ENCODE measurements at regions not wholly inside any gene's neighbourhood (a gene's known extent, or its start where the extent isn't known, plus 50 kb on each side); places are given as distances from the start of the nearest gene placed in this dataset.

GRCh38 chr21:29470397-29470796 is 171.7 kb downstream of the BACH1 start:
- Histone ChIP-seq H3K79me2 (ENCODE audit: low read length) (no peaks in the 10 kb centered on the region), H3K9ac (ENCODE audit: low read length) (no peak overlapping the region)

GRCh38 chr21:29473808-29474207 is 175.1 kb downstream of the BACH1 start:
- Histone ChIP-seq H3K4me1 (ENCODE audit: low read length) (peaks cover 10% of the 10 kb centered on the region), H4K20me1 (ENCODE audit: insufficient read depth, low read depth, low read length) (no peaks in the 10 kb centered on the region), H3K4me2 (ENCODE audit: low read depth, low read length, poor library complexity, severe bottlenecking) (no peak overlapping the region), H3K27me3 (ENCODE audit: low read length) (no peaks in the 10 kb centered on the region), H3K27ac (ENCODE audit: low read length) (no peak overlapping the region), H2AFZ (ENCODE audit: low read length) (no peak overlapping the region), H3K4me3 (ENCODE audit: low read length) (no peak overlapping the region), H3K36me3 (ENCODE audit: insufficient read depth, low read length) (no peaks in the 10 kb centered on the region), H3K9me3 (ENCODE audit: low read length) (no peaks in the 10 kb centered on the region), H3K9ac (ENCODE audit: low read length) (no peak overlapping the region), H3K79me2 (ENCODE audit: low read length) (no peaks in the 10 kb centered on the region), H3K9me2 (replicated peaks; ENCODE audit: insufficient read depth, low read length) (no peaks in the 10 kb centered on the region)
- DNase-seq, result no peak

More at GRCh38 chr21:29470397-29470796, 171.7 kb downstream of the BACH1 start:
- Histone ChIP-seq H3K9me3 (ENCODE audit: low read length) (no peaks in the 10 kb centered on the region), H3K27ac (ENCODE audit: low read length) (no peak overlapping the region), H3K4me3 (ENCODE audit: low read length) (no peak overlapping the region), H3K4me1 (ENCODE audit: low read length) (peaks cover 8% of the 10 kb centered on the region; the same call in 1 of the 2 replicates), H3K36me3 (ENCODE audit: insufficient read depth, low read length) (no peaks in the 10 kb centered on the region), H3K9me2 (replicated peaks; ENCODE audit: insufficient read depth, low read length) (no peaks in the 10 kb centered on the region), H2AFZ (ENCODE audit: low read length) (no peak overlapping the region), H3K27me3 (ENCODE audit: low read length) (no peaks in the 10 kb centered on the region), H4K20me1 (ENCODE audit: insufficient read depth, low read depth, low read length) (no peaks in the 10 kb centered on the region), H3K4me2 (ENCODE audit: low read depth, low read length, poor library complexity, severe bottlenecking) (no peak overlapping the region)
- DNase-seq, result no peak

DNA sequence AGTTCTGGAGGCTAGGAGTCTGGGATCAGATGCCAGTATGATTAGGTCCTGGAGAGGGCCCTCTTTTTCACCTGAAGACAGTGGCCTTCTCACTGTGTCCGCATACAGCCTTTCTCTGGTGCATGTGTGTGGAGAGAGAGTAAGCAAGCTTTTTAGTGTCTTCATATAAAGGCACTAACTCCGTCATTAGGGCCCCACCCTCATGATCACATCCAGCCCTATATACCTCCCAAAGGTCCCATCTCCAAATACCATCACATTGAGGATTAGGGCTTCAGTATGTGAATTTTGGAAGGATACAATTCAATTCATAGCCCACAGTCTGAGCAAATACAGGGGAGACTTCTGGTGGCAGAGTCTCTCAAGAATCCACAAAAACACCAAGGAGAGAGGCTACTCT is 176.6 kb downstream of the BACH1 start:
- no peaks in the 10 kb centered on the region for H3K9me2 ChIP-seq (replicated peaks; ENCODE audit: insufficient read depth, low read length)
- H3K27ac ChIP-seq (ENCODE audit: low read length), result no peak overlapping the region
- H3K9ac ChIP-seq (ENCODE audit: low read length), result no peak overlapping the region
- no peak for DNase-seq
- H2AFZ ChIP-seq (ENCODE audit: low read length), result no peak overlapping the region
- H4K20me1 ChIP-seq (ENCODE audit: insufficient read depth, low read depth, low read length), result no peaks in the 10 kb centered on the region
- H3K27me3 ChIP-seq (ENCODE audit: low read length), result no peaks in the 10 kb centered on the region
- H3K4me2 ChIP-seq (ENCODE audit: low read depth, low read length, poor library complexity, severe bottlenecking), result no peak overlapping the region
- H3K9me3 ChIP-seq (ENCODE audit: low read length), result no peaks in the 10 kb centered on the region
- peaks cover 9% of the 10 kb centered on the region for H3K4me1 ChIP-seq (ENCODE audit: low read length)
- no peaks in the 10 kb centered on the region for H3K79me2 ChIP-seq (ENCODE audit: low read length)
- H3K4me3 ChIP-seq (ENCODE audit: low read length), result no peak overlapping the region
- no peaks in the 10 kb centered on the region for H3K36me3 ChIP-seq (ENCODE audit: insufficient read depth, low read length)

DNA sequence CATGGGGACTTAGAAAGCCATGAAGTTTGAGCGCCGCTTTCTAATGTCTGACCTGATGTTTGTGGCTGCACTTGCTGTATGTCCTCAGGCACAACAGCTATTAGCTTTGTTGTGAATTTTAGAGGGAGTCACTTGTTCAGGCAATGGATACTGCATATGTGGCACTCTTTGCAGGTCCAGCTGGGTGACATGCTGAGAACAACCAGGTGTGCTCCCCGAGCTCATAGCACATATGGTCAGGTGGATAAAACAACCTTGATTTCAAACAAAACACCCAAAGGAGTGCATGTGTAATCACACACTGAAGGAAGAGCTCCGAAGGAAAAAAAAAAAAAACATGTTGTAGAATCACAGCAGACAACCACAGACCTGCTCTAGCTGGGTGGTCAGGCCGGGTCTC is 178.6 kb downstream of the BACH1 start:
- H3K9me3 ChIP-seq (ENCODE audit: low read length), result no peaks in the 10 kb centered on the region
- no peak overlapping the region for H3K4me2 ChIP-seq (ENCODE audit: low read depth, low read length, poor library complexity, severe bottlenecking)
- H3K9ac ChIP-seq (ENCODE audit: low read length), result no peak overlapping the region
- DNase-seq, result no peak
- H3K27me3 ChIP-seq (ENCODE audit: low read length), result no peaks in the 10 kb centered on the region
- no peak overlapping the region for H3K4me3 ChIP-seq (ENCODE audit: low read length)
- H3K36me3 ChIP-seq (ENCODE audit: insufficient read depth, low read length), result no peaks in the 10 kb centered on the region
- no peaks in the 10 kb centered on the region for H3K9me2 ChIP-seq (replicated peaks; ENCODE audit: insufficient read depth, low read length)
- peaks cover 5% of the 10 kb centered on the region for H3K4me1 ChIP-seq (ENCODE audit: low read length)
- no peak overlapping the region for H3K27ac ChIP-seq (ENCODE audit: low read length)
- no peaks in the 10 kb centered on the region for H4K20me1 ChIP-seq (ENCODE audit: insufficient read depth, low read depth, low read length)
- no peak overlapping the region for H2AFZ ChIP-seq (ENCODE audit: low read length)
- H3K79me2 ChIP-seq (ENCODE audit: low read length), result no peaks in the 10 kb centered on the region

DNA sequence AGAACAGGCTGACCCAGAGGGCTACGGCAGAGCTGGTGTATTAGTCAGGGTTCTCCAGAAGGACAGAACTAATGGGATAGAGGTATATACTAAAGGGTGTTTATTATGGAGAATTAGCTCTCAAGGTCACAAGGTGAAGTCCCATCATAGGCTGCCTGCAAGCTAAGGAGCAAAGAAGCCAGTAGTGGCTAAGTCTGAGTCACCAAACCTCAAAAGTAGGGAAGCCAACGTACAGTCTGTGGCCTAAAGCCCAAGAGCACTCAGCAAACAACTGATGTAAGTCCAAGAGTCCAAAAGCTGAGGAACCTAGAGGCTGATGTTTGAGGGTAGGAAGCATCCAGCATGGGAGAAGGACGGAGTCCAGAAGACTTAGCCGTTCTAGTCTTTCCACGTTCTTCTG is 179.2 kb downstream of the BACH1 start:
- H3K9me3 ChIP-seq (ENCODE audit: low read length), result no peaks in the 10 kb centered on the region

GRCh38 chr21:29481081-29481480 is 182.4 kb downstream of the BACH1 start:
- DNase-seq, result no peak
- Histone ChIP-seq H3K4me3 (ENCODE audit: low read length) (no peak overlapping the region), H3K4me1 (ENCODE audit: low read length) (peaks cover 5% of the 10 kb centered on the region), H3K79me2 (ENCODE audit: low read length) (no peaks in the 10 kb centered on the region), H3K4me2 (ENCODE audit: low read depth, low read length, poor library complexity, severe bottlenecking) (no peak overlapping the region), H3K36me3 (ENCODE audit: insufficient read depth, low read length) (no peaks in the 10 kb centered on the region), H2AFZ (ENCODE audit: low read length) (no peak overlapping the region), H3K9ac (ENCODE audit: low read length) (no peak overlapping the region), H3K27me3 (ENCODE audit: low read length) (no peaks in the 10 kb centered on the region), H3K27ac (ENCODE audit: low read length) (no peak overlapping the region), H4K20me1 (ENCODE audit: insufficient read depth, low read depth, low read length) (no peaks in the 10 kb centered on the region), H3K9me3 (ENCODE audit: low read length) (no peaks in the 10 kb centered on the region), H3K9me2 (replicated peaks; ENCODE audit: insufficient read depth, low read length) (no peaks in the 10 kb centered on the region)

More for the DNA sequence above, 179.2 kb downstream of the BACH1 start:
- H3K4me3 ChIP-seq (ENCODE audit: low read length), result no peak overlapping the region
- H3K4me1 ChIP-seq (ENCODE audit: low read length), result peaks cover 5% of the 10 kb centered on the region
- H3K9me2 ChIP-seq (replicated peaks; ENCODE audit: insufficient read depth, low read length), result no peaks in the 10 kb centered on the region
- no peaks in the 10 kb centered on the region for H3K27me3 ChIP-seq (ENCODE audit: low read length)
- H3K9ac ChIP-seq (ENCODE audit: low read length), result no peak overlapping the region
- DNase-seq, result no peak
- no peaks in the 10 kb centered on the region for H4K20me1 ChIP-seq (ENCODE audit: insufficient read depth, low read depth, low read length)
- H3K27ac ChIP-seq (ENCODE audit: low read length), result no peak overlapping the region
- no peaks in the 10 kb centered on the region for H3K79me2 ChIP-seq (ENCODE audit: low read length)
- no peak overlapping the region for H3K4me2 ChIP-seq (ENCODE audit: low read depth, low read length, poor library complexity, severe bottlenecking)
- H3K36me3 ChIP-seq (ENCODE audit: insufficient read depth, low read length), result no peaks in the 10 kb centered on the region
- no peak overlapping the region for H2AFZ ChIP-seq (ENCODE audit: low read length)

DNA sequence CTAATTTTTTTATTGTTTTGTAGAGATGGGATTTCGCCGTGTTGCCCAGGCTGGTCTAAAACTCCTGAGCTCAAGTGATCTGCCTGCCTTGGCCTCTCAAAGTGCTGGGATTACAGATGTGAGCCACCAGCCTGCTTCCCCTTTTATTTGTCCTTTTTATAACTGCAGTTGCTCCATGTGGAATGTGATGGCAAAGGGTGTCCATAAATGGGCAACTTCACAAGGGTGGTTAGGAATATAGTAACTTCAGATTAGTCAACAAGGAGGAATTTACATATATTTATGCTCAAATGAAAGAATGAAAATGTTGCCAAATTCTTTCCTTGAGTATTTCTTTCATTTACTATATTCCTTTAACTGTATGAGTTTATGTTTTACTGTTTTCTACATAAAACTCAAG is 182.9 kb downstream of the BACH1 start:
- Histone ChIP-seq H3K9me3 (ENCODE audit: low read length) (no peaks in the 10 kb centered on the region), H3K4me2 (ENCODE audit: low read depth, low read length, poor library complexity, severe bottlenecking) (no peak overlapping the region), H4K20me1 (ENCODE audit: insufficient read depth, low read depth, low read length) (no peaks in the 10 kb centered on the region), H3K27me3 (ENCODE audit: low read length) (no peaks in the 10 kb centered on the region), H2AFZ (ENCODE audit: low read length) (no peak overlapping the region), H3K4me3 (ENCODE audit: low read length) (no peak overlapping the region), H3K9me2 (replicated peaks; ENCODE audit: insufficient read depth, low read length) (no peaks in the 10 kb centered on the region), H3K4me1 (ENCODE audit: low read length) (peaks cover 6% of the 10 kb centered on the region), H3K79me2 (ENCODE audit: low read length) (no peaks in the 10 kb centered on the region), H3K36me3 (ENCODE audit: insufficient read depth, low read length) (no peaks in the 10 kb centered on the region), H3K27ac (ENCODE audit: low read length) (no peak overlapping the region), H3K9ac (ENCODE audit: low read length) (no peak overlapping the region)
- no peak for DNase-seq

GRCh38 chr21:29486306-29486807 is 187.6 kb downstream of the BACH1 start:
- Histone ChIP-seq H3K27me3 (ENCODE audit: low read length) (no peaks in the 10 kb centered on the region), H2AFZ (ENCODE audit: low read length) (no peak overlapping the region), H3K36me3 (ENCODE audit: insufficient read depth, low read length) (no peaks in the 10 kb centered on the region), H3K4me1 (ENCODE audit: low read length) (peaks cover 8% of the 10 kb centered on the region), H3K9ac (ENCODE audit: low read length) (no peak overlapping the region), H3K4me3 (ENCODE audit: low read length) (no peak overlapping the region), H3K27ac (ENCODE audit: low read length) (no peak overlapping the region), H4K20me1 (ENCODE audit: insufficient read depth, low read depth, low read length) (no peaks in the 10 kb centered on the region), H3K9me2 (replicated peaks; ENCODE audit: insufficient read depth, low read length) (no peaks in the 10 kb centered on the region), H3K9me3 (ENCODE audit: low read length) (no peaks in the 10 kb centered on the region), H3K79me2 (ENCODE audit: low read length) (no peaks in the 10 kb centered on the region), H3K4me2 (ENCODE audit: low read depth, low read length, poor library complexity, severe bottlenecking) (no peak overlapping the region)
- DNase-seq, result no peak
